A673 (cell line): ENCODE measurements at regions not wholly inside any gene's neighbourhood (a gene's known extent, or its start where the extent isn't known, plus 50 kb on each side); places are given as distances from the start of the nearest gene placed in this dataset.

Source experiments
- BruUV-seq: library from RNA; stranded (reverse); fragments of 400-500 nt; replicated peaks from 2 replicates; lab custom pipeline; 2021; lab: Mats Ljungman, UMichigan
- CTCF ChIA-PET: fragments of 300-600 bp; sonication (Branson Sonifier 250); formaldehyde crosslinking; loops from one replicate; lab custom pipeline; 2022; ENCODE audit warnings: antibody characterized with exemption; lab: Charles Lee
- POLR2A ChIA-PET: fragments of 300-600 bp; sonication (Branson Sonifier 250); formaldehyde crosslinking; loops from one replicate; lab custom pipeline; 2022; ENCODE audit warnings: antibody characterized with exemption; ENCODE audit not compliant: low non-redundant PET; lab: Charles Lee
- DNase-seq: peaks from one replicate; pipeline ENCODE4 v3.0.0-alpha.2; 2015; ENCODE audit warnings: low spot score
- H3K27ac ChIP-seq: fragments of 200-600 bp; sonication (generic); 2 replicates; pipeline ENCODE4 v1.5.1; 2016; ENCODE audit warnings: mixed run types, low read depth, mild to moderate bottlenecking, mixed read lengths, antibody characterized with exemption, low read length; ENCODE audit not compliant: poor library complexity, severe bottlenecking
- H3K27me3 ChIP-seq: fragments of 200-600 bp; sonication (generic); replicated peaks from 2 replicates; pipeline ENCODE4 v1.6.1; 2017; ENCODE audit warnings: mixed run types, low read depth, mild to moderate bottlenecking, mixed read lengths, antibody characterized with exemption, low read length; ENCODE audit not compliant: insufficient read depth, poor library complexity
- H3K36me3 ChIP-seq: fragments of 200-600 bp; sonication (generic); 2 replicates; pipeline ENCODE4 v1.6.1; 2016; ENCODE audit warnings: mixed run types, mild to moderate bottlenecking, mixed read lengths, antibody characterized with exemption, low read length; ENCODE audit not compliant: insufficient read depth, poor library complexity, severe bottlenecking
- H3K4me1 ChIP-seq: fragments of 200-600 bp; sonication (generic); 2 replicates; pipeline ENCODE4 v1.6.1; 2017; ENCODE audit warnings: mixed run types, mild to moderate bottlenecking, mixed read lengths, antibody characterized with exemption, low read length; ENCODE audit not compliant: insufficient read depth, poor library complexity, severe bottlenecking
- H3K4me3 ChIP-seq: fragments of 200-600 bp; sonication (generic); 2 replicates; pipeline ENCODE4 v1.5.1; 2016; ENCODE audit warnings: low read depth, mixed run types, mild to moderate bottlenecking, mixed read lengths, low read length; ENCODE audit not compliant: poor library complexity, severe bottlenecking
- H3K9me3 ChIP-seq: fragments of 200-600 bp; sonication (generic); 2 replicates; pipeline ENCODE4 v1.6.1; 2016; ENCODE audit warnings: mixed run types, low read depth, mild to moderate bottlenecking, mixed read lengths, antibody characterized with exemption, low read length; ENCODE audit not compliant: poor library complexity, severe bottlenecking
- EZH2 ChIP-seq: fragments of 200-600 bp; sonication (generic); IDR thresholded peaks from 2 replicates; pipeline ENCODE4 v1.6.1; 2017; ENCODE audit warnings: borderline replicate concordance, low read depth, mild to moderate bottlenecking, mixed read lengths, antibody characterized with exemption, low read length; ENCODE audit not compliant: poor library complexity, severe bottlenecking
- intact Hi-C: fragments of 100-400 bp; cut with micrococcal nuclease; formaldehyde crosslinking; loops from one replicate; pipeline ENCODE4 v1.10.0; 2022; ENCODE audit not compliant: unreplicated experiment
- TF ChIP-seq, protein P1 (sequence below): fragments of 300-800, 200-600 bp; sonication (generic); conservative IDR thresholded peaks from 2 replicates; pipeline ENCODE4 v1.5.1; 2017; ENCODE audit warnings: low read depth, mild to moderate bottlenecking, antibody characterized with exemption, low read length, moderate library complexity, mixed read lengths

DNA sequence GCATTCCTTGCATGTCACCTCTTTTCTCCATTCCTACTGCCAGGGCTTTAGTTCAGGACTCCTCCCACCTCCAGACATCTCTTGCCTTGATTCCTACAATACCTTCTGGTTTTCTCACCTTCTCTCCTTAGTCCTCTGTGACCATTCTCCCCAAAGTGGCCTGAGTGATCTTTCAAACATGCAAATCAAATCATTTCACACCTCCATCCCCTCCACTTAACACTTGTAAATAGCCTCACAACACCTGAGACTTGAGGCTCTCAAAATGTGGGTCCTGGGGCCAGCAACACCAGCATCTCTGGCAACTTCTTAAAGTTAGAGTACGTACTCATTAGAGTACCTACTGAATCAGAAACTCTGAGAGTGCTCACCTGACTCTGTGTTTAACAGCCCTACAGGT is 68.4 kb downstream of the RTL9 start:
- ChIA-PET CTCF (no interaction called here), POLR2A (no interaction called here)
- no peak overlapping the region for H3K27ac ChIP-seq
- no peak for TF ChIP-seq EZH2
- TF ChIP-seq, protein P1, sequence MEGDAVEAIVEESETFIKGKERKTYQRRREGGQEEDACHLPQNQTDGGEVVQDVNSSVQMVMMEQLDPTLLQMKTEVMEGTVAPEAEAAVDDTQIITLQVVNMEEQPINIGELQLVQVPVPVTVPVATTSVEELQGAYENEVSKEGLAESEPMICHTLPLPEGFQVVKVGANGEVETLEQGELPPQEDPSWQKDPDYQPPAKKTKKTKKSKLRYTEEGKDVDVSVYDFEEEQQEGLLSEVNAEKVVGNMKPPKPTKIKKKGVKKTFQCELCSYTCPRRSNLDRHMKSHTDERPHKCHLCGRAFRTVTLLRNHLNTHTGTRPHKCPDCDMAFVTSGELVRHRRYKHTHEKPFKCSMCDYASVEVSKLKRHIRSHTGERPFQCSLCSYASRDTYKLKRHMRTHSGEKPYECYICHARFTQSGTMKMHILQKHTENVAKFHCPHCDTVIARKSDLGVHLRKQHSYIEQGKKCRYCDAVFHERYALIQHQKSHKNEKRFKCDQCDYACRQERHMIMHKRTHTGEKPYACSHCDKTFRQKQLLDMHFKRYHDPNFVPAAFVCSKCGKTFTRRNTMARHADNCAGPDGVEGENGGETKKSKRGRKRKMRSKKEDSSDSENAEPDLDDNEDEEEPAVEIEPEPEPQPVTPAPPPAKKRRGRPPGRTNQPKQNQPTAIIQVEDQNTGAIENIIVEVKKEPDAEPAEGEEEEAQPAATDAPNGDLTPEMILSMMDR: no peak
- DNase-seq: no peak
- H3K36me3 ChIP-seq: no peaks in the 10 kb centered on the region
- H3K4me1 ChIP-seq: peaks cover 4% of the 10 kb centered on the region
- BruUV-seq: no TSS peak
- intact Hi-C loops: no loop called here
- no peaks in the 10 kb centered on the region for H3K27me3 ChIP-seq
- no peak overlapping the region for H3K4me3 ChIP-seq
- H3K9me3 ChIP-seq: no peaks in the 10 kb centered on the region

DNA sequence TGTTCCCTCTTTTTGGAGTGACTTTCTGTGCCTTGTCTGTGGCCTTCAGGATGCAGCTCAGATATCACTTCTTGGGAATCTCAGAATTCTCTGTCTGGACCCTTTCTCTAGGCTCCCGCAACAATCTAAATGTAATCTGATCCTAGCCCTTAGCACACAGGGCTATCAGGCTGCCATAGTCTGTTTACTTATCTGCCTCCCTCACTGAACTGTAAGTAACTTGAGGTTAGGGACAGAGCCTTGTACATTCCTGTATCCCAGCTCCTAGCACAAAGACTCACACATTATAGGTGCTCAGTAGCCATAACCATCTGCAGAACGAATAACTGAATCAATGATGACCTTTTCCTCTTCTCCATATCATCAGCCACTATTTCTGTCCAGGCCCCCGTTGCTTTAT is 69.5 kb downstream of the RTL9 start:
- intact Hi-C loops: no loop called here
- ChIA-PET CTCF (no interaction called here), POLR2A (no interaction called here)
- H3K4me3 ChIP-seq: no peak overlapping the region
- peaks cover 11% of the 10 kb centered on the region for H3K4me1 ChIP-seq
- BruUV-seq: no TSS peak
- H3K9me3 ChIP-seq: no peaks in the 10 kb centered on the region
- H3K27me3 ChIP-seq: no peaks in the 10 kb centered on the region
- TF ChIP-seq EZH2: no peak
- TF ChIP-seq, protein P1: no peak
- no peak for DNase-seq
- no peak overlapping the region for H3K27ac ChIP-seq
- no peaks in the 10 kb centered on the region for H3K36me3 ChIP-seq

DNA sequence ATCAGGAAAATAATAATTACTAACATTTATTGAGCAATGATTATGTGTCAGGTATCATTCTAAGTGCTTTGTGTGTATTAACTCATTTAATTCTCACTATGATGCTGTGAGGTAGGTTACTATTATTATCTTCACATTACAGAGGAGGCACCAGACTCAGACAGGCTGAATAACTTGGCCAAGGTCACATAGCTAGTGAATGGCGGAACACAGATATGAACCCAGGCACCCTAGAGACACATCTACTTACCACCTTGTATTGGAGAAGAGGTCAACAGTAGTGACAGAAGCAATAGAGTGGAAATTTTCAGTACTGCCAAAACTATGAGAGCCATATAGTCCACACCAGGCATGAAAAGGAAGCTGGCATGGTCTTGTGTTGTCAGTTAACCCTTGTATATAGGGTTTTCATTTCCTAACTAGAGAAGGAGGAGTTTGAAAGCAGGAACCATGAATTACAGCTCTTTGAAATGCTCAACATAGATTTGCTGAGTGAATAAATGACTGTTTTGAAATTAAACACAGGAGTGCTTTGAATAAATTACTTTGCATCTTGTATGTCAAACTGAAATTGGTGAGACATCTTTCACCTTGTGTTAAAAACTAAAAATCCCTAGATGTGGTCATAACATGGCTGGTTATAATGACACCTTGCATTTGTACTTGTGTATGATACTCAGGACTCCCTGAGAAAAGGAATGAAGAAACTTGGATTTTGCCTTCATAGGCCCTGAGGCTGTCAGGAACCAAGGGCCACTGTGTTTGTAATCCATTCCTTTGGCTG is 71.8 kb downstream of the RTL9 start:
- Histone ChIP-seq H3K36me3 (no peaks in the 10 kb centered on the region), H3K4me3 (no peak overlapping the region), H3K27ac (no peak overlapping the region), H3K27me3 (no peaks in the 10 kb centered on the region), H3K4me1 (peaks cover 11% of the 10 kb centered on the region), H3K9me3 (no peaks in the 10 kb centered on the region)
- POLR2A ChIA-PET: no interaction called here
- CTCF ChIA-PET: no interaction called here
- no peak for DNase-seq
- TF ChIP-seq, protein P1: no peak
- no peak for TF ChIP-seq EZH2
- intact Hi-C loops: no loop called here
- BruUV-seq: no TSS peak
